ENCODE measurements at regions not wholly inside any gene's neighbourhood (a gene's known extent, or its start where the extent isn't known, plus 50 kb on each side); places are given as distances from the start of the nearest gene placed in this dataset.

DNA sequence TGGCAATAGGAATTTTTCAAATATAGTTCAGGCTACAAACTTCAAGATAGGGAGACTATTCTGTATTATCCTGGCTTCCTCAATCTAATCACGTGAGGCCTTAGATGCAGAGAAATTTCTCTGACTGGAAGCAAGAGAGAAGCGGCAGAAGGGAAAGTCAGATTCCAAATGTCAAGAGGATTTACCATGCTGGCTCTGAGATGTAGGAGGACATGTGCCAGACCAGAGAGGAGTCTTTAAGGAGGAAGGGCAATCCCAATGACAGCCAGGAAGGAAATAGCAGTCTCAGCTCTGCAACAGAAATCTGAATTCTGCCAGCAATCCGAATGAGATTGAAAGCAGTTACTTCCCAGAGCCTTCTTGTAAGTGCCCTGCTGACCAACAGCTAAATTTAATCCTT, 57.4 kb downstream of the NUTM2E start:
- DNase-seq (ENCODE audit: low spot score), result peak; percentile 85

DNA sequence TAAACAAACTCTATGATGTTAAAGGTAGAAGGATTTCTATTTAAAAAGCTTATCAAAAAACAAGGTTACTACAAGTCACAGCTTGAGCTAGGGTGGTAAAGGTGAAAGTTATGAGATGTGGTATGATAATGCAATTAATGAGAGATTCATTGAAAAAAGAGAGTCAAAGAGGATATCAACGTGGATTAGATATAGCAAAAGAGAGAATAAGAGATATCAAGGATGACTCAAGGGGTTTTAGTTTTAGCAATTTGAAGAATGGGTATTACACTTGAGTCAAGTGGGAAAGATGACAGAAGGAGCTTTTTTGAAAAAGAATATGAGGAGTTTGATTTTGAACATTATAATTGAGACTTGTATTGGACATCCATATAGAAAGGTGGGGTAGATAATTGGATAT, 59.8 kb downstream of the NUTM2E start:
- DNase-seq (ENCODE audit: low spot score), result no peak

Data from umbilical cord (tissue), 1 donor.